A549 (cell line): ENCODE measurements at regions not wholly inside any gene's neighbourhood (a gene's known extent, or its start where the extent isn't known, plus 50 kb on each side); places are given as distances from the start of the nearest gene placed in this dataset.

ENCODE experiments used
- BHLHE40 ChIP-seq: IDR thresholded peaks from 2 replicates; pipeline ENCODE4 v1.6.1; 2012; ENCODE audit warnings: low read depth, low read length, inconsistent platforms
- CHD2 ChIP-seq: fragments of 150-350 bp; IDR thresholded peaks from 2 replicates; pipeline ENCODE4 v1.6.1; 2014; ENCODE audit warnings: low read length; ENCODE audit not compliant: partially characterized antibody
- CTCF ChIP-seq: fragments of >200 bp; sonication (Bioruptor Twin); formaldehyde crosslinking; IDR thresholded peaks from 3 replicates; pipeline ENCODE4 v1.5.1; 2016
- EP300 ChIP-seq, 2 experiments: fragments of >200 bp; sonication (Bioruptor Twin); formaldehyde crosslinking; IDR thresholded peaks; 2 replicates in 1 of 2; 3 replicates in 1 of 2; pipeline ENCODE4 v1.6.1; 2016 to 2017
- HEYL ChIP-seq: fragments of 250-450 bp; sonication (Bioruptor Pico); IDR thresholded peaks from 2 replicates; pipeline ENCODE4 v1.8.0; 2021; ENCODE audit warnings: mild to moderate bottlenecking, moderate library complexity
- HOXA7 ChIP-seq: fragments of 250-450 bp; sonication (Bioruptor Pico); IDR thresholded peaks from 2 replicates; pipeline ENCODE4 v1.5.0; 2020; ENCODE audit warnings: mild to moderate bottlenecking, moderate library complexity
- KDM1A ChIP-seq: fragments of 200-600 bp; sonication (generic); IDR thresholded peaks from 2 replicates; pipeline ENCODE4 v1.6.1; 2016; ENCODE audit warnings: low read depth, mild to moderate bottlenecking
- POLR2A ChIP-seq: IDR thresholded peaks from 2 replicates; pipeline ENCODE4 v1.6.1; 2012; ENCODE audit warnings: mild to moderate bottlenecking, low read length
- RAD21 ChIP-seq, 2 experiments: fragments of >200 bp in 1 of 2; sonication (Bioruptor Twin) in 1 of 2; formaldehyde crosslinking in 1 of 2; IDR thresholded peaks in 1 of 2; conservative IDR thresholded peaks in 1 of 2; 2 replicates in 1 of 2; 3 replicates in 1 of 2; pipeline ENCODE4 v1.6.1; 2012 to 2018; ENCODE audit warnings: inconsistent platforms in 1 of 2
- RNF2 ChIP-seq: fragments of 200-600 bp; sonication (generic); IDR thresholded peaks from 2 replicates; pipeline ENCODE4 v1.6.1; 2016; ENCODE audit warnings: low read depth, mild to moderate bottlenecking, antibody characterized with exemption, moderate library complexity, borderline replicate concordance
- TFCP2L1 ChIP-seq: fragments of 250-450 bp; sonication (Bioruptor Pico); IDR thresholded peaks from 2 replicates; pipeline ENCODE4 v1.5.0; 2021; ENCODE audit warnings: mild to moderate bottlenecking
- USF2 ChIP-seq: fragments of 450-650 bp; IDR thresholded peaks from 2 replicates; pipeline ENCODE4 v1.6.1; 2014; ENCODE audit warnings: antibody characterized with exemption
- ZC3H11A ChIP-seq: fragments of 450-650 bp; IDR thresholded peaks from 2 replicates; pipeline ENCODE4 v1.6.1; 2014; ENCODE audit warnings: antibody characterized with exemption, mild to moderate bottlenecking
- ZFP36 ChIP-seq: fragments of 450-650 bp; IDR thresholded peaks from 2 replicates; pipeline ENCODE4 v1.6.1; 2014; ENCODE audit warnings: borderline replicate concordance; ENCODE audit not compliant: partially characterized antibody

- TF ChIP-seq CTCF (no peak), RAD21 (conservative IDR thresholded peaks at IDR 0.05 in 1 of 2, IDR thresholded peaks at IDR 0.05 in 1 of 2) (no peak), USF2 (no peak), BHLHE40 (no peak), POLR2A (no peak), RNF2 (no peak), ZC3H11A (no peak), CHD2 (no peak), HEYL (CRISPR knock-in tag) (no peak), ZFP36 (no peak), HOXA7 (CRISPR knock-in tag) (no peak), TFCP2L1 (CRISPR knock-in tag) (no peak), KDM1A (no peak), EP300 (IDR thresholded peaks at IDR 0.05) (no peak)
Observed at GRCh38 chr2:71949537-71949798, 198.2 kb downstream of the CYP26B1 start.
